H1 (cell line): ENCODE measurements at regions not wholly inside any gene's neighbourhood (a gene's known extent, or its start where the extent isn't known, plus 50 kb on each side); places are given as distances from the start of the nearest gene placed in this dataset.

Experiments
- CEBPB ChIP-seq: IDR thresholded peaks from 2 replicates; pipeline ENCODE4 v1.6.1; 2012; ENCODE audit warnings: low read depth, low read length
- CTCF ChIP-seq, 3 experiments: IDR thresholded peaks; 1 replicate in 2 of 3; 2 replicates in 1 of 3; pipeline versions ENCODE4 v1.5.1 to v1.6.1; 2011; ENCODE audit warnings: low read length in 3 of 3, mild to moderate bottlenecking in 3 of 3, inconsistent platforms in 2 of 3, low read depth in 1 of 3, moderate library complexity in 1 of 3; ENCODE audit not compliant: insufficient read depth in 1 of 3; ENCODE audit errors: control extremely low read depth in 1 of 3
- EZH2 ChIP-seq: fragments of 200-600 bp; sonication (generic); IDR thresholded peaks from 2 replicates; pipeline ENCODE4 v1.7.1; 2012; ENCODE audit warnings: low read depth, mild to moderate bottlenecking, moderate library complexity, low read length, inconsistent platforms; ENCODE audit not compliant: severe bottlenecking
- JUN ChIP-seq: IDR thresholded peaks from 2 replicates; pipeline ENCODE4 v1.6.1; 2011; ENCODE audit warnings: low read depth, mild to moderate bottlenecking, improper control_type of control experiment, low read length
- MAFK ChIP-seq: IDR thresholded peaks from 2 replicates; pipeline ENCODE4 v1.6.1; 2012; ENCODE audit warnings: low read depth, mild to moderate bottlenecking, improper control_type of control experiment, low read length
- POLR2AphosphoS5 ChIP-seq: IDR thresholded peaks from 2 replicates; pipeline ENCODE4 v1.6.1; 2011; ENCODE audit warnings: low read depth, low read length

- TF ChIP-seq CTCF (IDR thresholded peaks at IDR 0.05; ENCODE audit: control extremely low read depth in 1 of 3, insufficient read depth in 1 of 3, low read depth in 1 of 3, low read length in 3 of 3) (no peak), CEBPB (no peak), POLR2AphosphoS5 (no peak), JUN (no peak), MAFK (no peak), EZH2 (peak; percentile 75)
Observed at GRCh38 chr11:116579857-116580727, 192.7 kb downstream of the BUD13 start.
